CD4-positive, alpha-beta T cell (primary cell): ENCODE measurements at regions not wholly inside any gene's neighbourhood (a gene's known extent, or its start where the extent isn't known, plus 50 kb on each side); places are given as distances from the start of the nearest gene placed in this dataset. TPM values are rescaled to one million over a fixed set of nuclear protein-coding genes. Genes with fewer than 3 reads are reported as not detected.

ENCODE experiments used
- ATAC-seq: fragments of 200-7000 bp; cut with Tn5 transposase; one replicate; pipeline ENCODE4 v1.10.0; 2022; ENCODE audit warnings: mild to moderate bottlenecking; ENCODE audit not compliant: poor library complexity
- CTCF ChIA-PET: fragments of 350-600 bp; sonication (Branson Sonifier 250); formaldehyde crosslinking; loops from one replicate; lab custom pipeline; 2021; ENCODE audit warnings: antibody characterized with exemption, inconsistent platforms; lab: Charles Lee
- POLR2A ChIA-PET: fragments of 350-600 bp; sonication (Branson Sonifier 250); formaldehyde crosslinking; loops from one replicate; lab custom pipeline; 2021; ENCODE audit warnings: antibody characterized with exemption, inconsistent platforms; lab: Charles Lee
- DNase-seq, 14 experiments: peaks; one replicate each; pipeline ENCODE4 v3.0.0-alpha.2; 2013 to 2020; ENCODE audit warnings: mixed read lengths in 2 of 14
- H3K27ac ChIP-seq, 2 donors: one replicate each; pipeline versions ENCODE4 v1.5.1 to v1.7.0; 2013; ENCODE audit warnings: low read length in 2 of 2, low read depth in 1 of 2, mild to moderate bottlenecking in 1 of 2
- H3K27me3 ChIP-seq, 2 experiments: 1 replicate in 1 of 2; 2 replicates in 1 of 2; pipeline versions ENCODE4 v1.6.1 to v1.7.0; 2013; ENCODE audit warnings: low read length in 2 of 2, control low read depth in 1 of 2, mild to moderate bottlenecking in 1 of 2, moderate library complexity in 1 of 2; ENCODE audit not compliant: insufficient read depth in 2 of 2, control insufficient read depth in 1 of 2
- H3K36me3 ChIP-seq: one replicate; pipeline ENCODE4 v1.6.1; 2013; ENCODE audit warnings: low read length, control low read depth; ENCODE audit not compliant: insufficient read depth
- H3K4me1 ChIP-seq: one replicate; pipeline ENCODE4 v1.6.1; 2013; ENCODE audit warnings: low read length, control low read depth; ENCODE audit not compliant: insufficient read depth
- H3K4me3 ChIP-seq: one replicate; pipeline ENCODE4 v1.5.1; 2013; ENCODE audit warnings: mild to moderate bottlenecking, low read length, moderate library complexity
- H3K9me3 ChIP-seq, 2 experiments: 1 replicate in 1 of 2; 2 replicates in 1 of 2; pipeline versions ENCODE4 v1.6.1 to v1.7.0; 2013; ENCODE audit warnings: low read length in 2 of 2, mild to moderate bottlenecking in 2 of 2, control low read depth in 1 of 2, moderate library complexity in 1 of 2; ENCODE audit not compliant: control insufficient read depth in 1 of 2, insufficient read depth in 1 of 2
- H3K27ac Mint-ChIP-seq: one replicate; pipeline ENCODE4 v1.8.0; 2020; ENCODE audit warnings: mixed read lengths
- H3K27me3 Mint-ChIP-seq: one replicate; pipeline ENCODE4 v1.8.0; 2021; ENCODE audit warnings: mixed read lengths
- H3K36me3 Mint-ChIP-seq: one replicate; pipeline ENCODE4 v1.8.0; 2021; ENCODE audit warnings: low read depth, mixed read lengths
- H3K4me1 Mint-ChIP-seq: one replicate; pipeline ENCODE4 v1.8.0; 2021; ENCODE audit warnings: low read depth, mixed read lengths
- H3K4me3 Mint-ChIP-seq: one replicate; pipeline ENCODE4 v1.8.0; 2020; ENCODE audit warnings: mild to moderate bottlenecking, mixed read lengths
- H3K9me3 Mint-ChIP-seq: one replicate; pipeline ENCODE4 v1.8.0; 2020; ENCODE audit warnings: mixed read lengths
- intact Hi-C, 2 experiments: fragments of 100-400 bp; cut with DNase I in 1 of 2; cut with micrococcal nuclease in 1 of 2; formaldehyde crosslinking; loops; one replicate each; pipeline versions ENCODE4 v1.15.1 to v1.9.0; 2023 to 2025; cut with DNase I, micrococcal nuclease
- microRNA-seq: library from miRNA; unstranded; fragments of <30 nt; microRNA quantifications from one replicate; pipeline ENCODE4 v1.2.0, GENCODE V29; 2021; ENCODE audit warnings: borderline microRNAs expressed, borderline replicate concordance
- TF ChIP-seq, protein P1 (sequence below): fragments of 200-600 bp; IDR thresholded peaks from one replicate; pipeline ENCODE4 v1.8.0; 2022; ENCODE audit warnings: antibody characterized with exemption, mild to moderate bottlenecking

DNA sequence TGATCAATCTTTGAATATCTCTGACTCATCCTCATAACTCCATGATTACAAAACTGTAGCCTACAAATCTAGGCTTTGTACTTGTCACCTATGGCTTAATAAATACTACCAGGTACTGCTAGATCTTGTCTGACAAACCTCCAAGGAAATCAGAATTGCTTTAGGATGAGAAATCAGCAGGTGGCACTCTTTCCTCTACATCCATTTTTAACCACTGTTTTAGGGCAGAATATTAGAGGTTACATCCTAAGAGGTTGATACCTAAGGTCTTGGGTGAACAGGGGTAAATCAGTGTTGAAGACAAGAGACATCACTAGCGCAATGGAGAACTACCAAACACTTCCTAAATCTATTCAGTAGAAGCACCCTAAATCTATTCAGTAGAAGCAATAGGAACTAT, 63.1 kb upstream of the SOX5 start:
- CTCF ChIA-PET, result no interaction called here
- H3K36me3 Mint-ChIP-seq, result no peaks in the 10 kb centered on the region
- Histone ChIP-seq H3K9me3 (no peaks in the 10 kb centered on the region), H3K27me3 (no peaks in the 10 kb centered on the region), H3K27ac (no peak overlapping the region), H3K4me3 (no peak overlapping the region), H3K36me3 (no peaks in the 10 kb centered on the region), H3K4me1 (no peaks in the 10 kb centered on the region)
- DNase-seq (no peak), ATAC-seq (no peak)
- no peaks in the 10 kb centered on the region for H3K9me3 Mint-ChIP-seq
- TF ChIP-seq, protein P1, sequence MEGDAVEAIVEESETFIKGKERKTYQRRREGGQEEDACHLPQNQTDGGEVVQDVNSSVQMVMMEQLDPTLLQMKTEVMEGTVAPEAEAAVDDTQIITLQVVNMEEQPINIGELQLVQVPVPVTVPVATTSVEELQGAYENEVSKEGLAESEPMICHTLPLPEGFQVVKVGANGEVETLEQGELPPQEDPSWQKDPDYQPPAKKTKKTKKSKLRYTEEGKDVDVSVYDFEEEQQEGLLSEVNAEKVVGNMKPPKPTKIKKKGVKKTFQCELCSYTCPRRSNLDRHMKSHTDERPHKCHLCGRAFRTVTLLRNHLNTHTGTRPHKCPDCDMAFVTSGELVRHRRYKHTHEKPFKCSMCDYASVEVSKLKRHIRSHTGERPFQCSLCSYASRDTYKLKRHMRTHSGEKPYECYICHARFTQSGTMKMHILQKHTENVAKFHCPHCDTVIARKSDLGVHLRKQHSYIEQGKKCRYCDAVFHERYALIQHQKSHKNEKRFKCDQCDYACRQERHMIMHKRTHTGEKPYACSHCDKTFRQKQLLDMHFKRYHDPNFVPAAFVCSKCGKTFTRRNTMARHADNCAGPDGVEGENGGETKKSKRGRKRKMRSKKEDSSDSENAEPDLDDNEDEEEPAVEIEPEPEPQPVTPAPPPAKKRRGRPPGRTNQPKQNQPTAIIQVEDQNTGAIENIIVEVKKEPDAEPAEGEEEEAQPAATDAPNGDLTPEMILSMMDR, result no peak
- no peak overlapping the region for H3K4me3 Mint-ChIP-seq
- H3K27ac Mint-ChIP-seq, result no peak overlapping the region
- intact Hi-C loops, result no loop called here
- H3K4me1 Mint-ChIP-seq, result no peaks in the 10 kb centered on the region
- H3K27me3 Mint-ChIP-seq, result no peaks in the 10 kb centered on the region
- POLR2A ChIA-PET, result no interaction called here

DNA sequence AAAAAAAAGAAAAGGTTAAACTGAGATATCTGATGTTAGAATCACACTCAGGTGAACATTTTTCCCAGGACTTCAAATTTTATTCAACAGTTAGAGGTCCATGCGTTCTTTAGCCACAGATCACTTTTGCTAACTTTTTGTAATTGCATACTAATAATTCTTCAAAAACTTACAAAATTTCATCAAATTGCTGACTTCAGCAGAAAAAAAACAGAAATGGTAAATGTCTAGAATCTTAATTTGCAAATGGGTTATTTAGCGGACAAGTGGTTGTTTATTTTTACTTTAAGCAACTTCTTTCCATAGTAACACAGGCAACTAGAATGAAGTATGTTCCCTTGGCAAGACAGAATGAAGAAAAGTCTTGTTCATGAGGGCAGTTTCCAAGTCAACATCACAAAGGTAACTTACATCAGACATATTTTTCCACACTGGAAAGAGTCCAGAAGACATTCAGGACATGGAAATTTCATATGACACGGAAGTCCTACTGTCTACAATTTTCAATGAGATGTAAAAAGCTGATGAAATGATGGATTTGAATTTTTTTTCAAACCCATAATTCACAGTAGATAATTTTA, 62.5 kb upstream of the SOX5 start:
- no peaks in the 10 kb centered on the region for H3K27me3 Mint-ChIP-seq
- no peaks in the 10 kb centered on the region for H3K4me1 Mint-ChIP-seq
- Histone ChIP-seq H3K27ac (no peak overlapping the region), H3K27me3 (no peaks in the 10 kb centered on the region), H3K4me3 (no peak overlapping the region), H3K4me1 (no peaks in the 10 kb centered on the region), H3K9me3 (no peaks in the 10 kb centered on the region), H3K36me3 (no peaks in the 10 kb centered on the region)
- ChIA-PET CTCF (no interaction called here), POLR2A (no interaction called here)
- H3K27ac Mint-ChIP-seq, result no peak overlapping the region
- intact Hi-C loops, result no loop called here
- ATAC-seq, result no peak
- H3K36me3 Mint-ChIP-seq, result no peaks in the 10 kb centered on the region
- DNase-seq, result no peak
- TF ChIP-seq, protein P1, result no peak
- H3K9me3 Mint-ChIP-seq, result no peaks in the 10 kb centered on the region
- H3K4me3 Mint-ChIP-seq, result no peak overlapping the region

GRCh38 chr12:24008166-24008565, 58.7 kb upstream of the SOX5 start:
- Histone ChIP-seq H3K4me3 (no peak overlapping the region), H3K36me3 (no peaks in the 10 kb centered on the region), H3K27me3 (no peaks in the 10 kb centered on the region), H3K4me1 (no peaks in the 10 kb centered on the region), H3K27ac (no peak overlapping the region), H3K9me3 (no peaks in the 10 kb centered on the region)
- no peaks in the 10 kb centered on the region for H3K4me1 Mint-ChIP-seq
- ChIA-PET CTCF (no interaction called here), POLR2A (no interaction called here)
- DNase-seq (no peak), ATAC-seq (no peak)
- H3K9me3 Mint-ChIP-seq, result no peaks in the 10 kb centered on the region
- no peaks in the 10 kb centered on the region for H3K36me3 Mint-ChIP-seq
- no peaks in the 10 kb centered on the region for H3K27me3 Mint-ChIP-seq
- intact Hi-C loops, result no loop called here
- TF ChIP-seq, protein P1, result no peak
- no peak overlapping the region for H3K4me3 Mint-ChIP-seq
- H3K27ac Mint-ChIP-seq, result no peak overlapping the region

Small RNA genes in the stretch of these regions (microRNA-seq; reads per million reads assigned to microRNA genes)
- not detected for gene MIR920
